Smooth muscle cell (in vitro differentiated cells): ENCODE measurements at regions not wholly inside any gene's neighbourhood (a gene's known extent, or its start where the extent isn't known, plus 50 kb on each side); places are given as distances from the start of the nearest gene placed in this dataset.
"Not testable (repeated sequence)": the region's sequence is repeated elsewhere in the genome, so short reads cannot be mapped to it uniquely, and the experiment has no call there.

Experiments
- DNase-seq: peaks from one replicate; lab custom pipeline; 2025; ENCODE audit not compliant: unreplicated experiment; lab: John Stamatoyannopoulos, UW
- H2AFZ ChIP-seq: fragments of 200-600 bp; sonication (generic); 2 replicates; pipeline ENCODE4 v1.6.0; 2016; ENCODE audit warnings: antibody characterized with exemption, low read depth, mild to moderate bottlenecking
- H3F3A ChIP-seq: fragments of 200-600 bp; sonication (generic); 2 replicates; pipeline ENCODE4 v1.6.0; 2017; ENCODE audit warnings: antibody characterized with exemption, low read depth
- H3K27ac ChIP-seq: fragments of 200-600 bp; sonication (generic); 2 replicates; pipeline ENCODE4 v1.5.1; 2016; ENCODE audit warnings: low read depth, mild to moderate bottlenecking
- H3K27me3 ChIP-seq: fragments of 200-600 bp; sonication (generic); 2 replicates; pipeline ENCODE4 v1.6.1; 2016; ENCODE audit warnings: low read depth, mild to moderate bottlenecking
- H3K36me3 ChIP-seq: fragments of 200-600 bp; sonication (generic); 2 replicates; pipeline ENCODE4 v1.5.1; 2016; ENCODE audit warnings: low read depth
- H3K4me1 ChIP-seq: fragments of 200-600 bp; sonication (generic); 2 replicates; pipeline ENCODE4 v1.5.1; 2016; ENCODE audit warnings: low read depth
- H3K4me2 ChIP-seq: fragments of 200-600 bp; sonication (generic); 2 replicates; pipeline ENCODE4 v1.6.0; 2016; ENCODE audit warnings: mild to moderate bottlenecking
- H3K4me3 ChIP-seq: fragments of 200-600 bp; sonication (generic); 2 replicates; pipeline ENCODE4 v1.5.1; 2016; ENCODE audit warnings: mild to moderate bottlenecking
- H3K79me2 ChIP-seq: fragments of 200-600 bp; sonication (generic); 2 replicates; pipeline ENCODE4 v1.6.0; 2016; ENCODE audit warnings: low read depth, mild to moderate bottlenecking
- H3K9ac ChIP-seq: fragments of 200-600 bp; sonication (generic); 2 replicates; pipeline ENCODE4 v1.6.0; 2016; ENCODE audit warnings: low read depth
- H3K9me3 ChIP-seq: fragments of 200-600 bp; sonication (generic); replicated peaks from 2 replicates; pipeline ENCODE4 v1.5.1; 2016; ENCODE audit warnings: low read depth
- H4K20me1 ChIP-seq: fragments of 200-600 bp; sonication (generic); 2 replicates; pipeline ENCODE4 v1.6.0; 2016; ENCODE audit warnings: low read depth
- CTCF ChIP-seq: fragments of 200-600 bp; sonication (generic); IDR thresholded peaks from 2 replicates; pipeline ENCODE4 v1.5.1; 2017; ENCODE audit warnings: borderline replicate concordance, mild to moderate bottlenecking, antibody characterized with exemption; ENCODE audit not compliant: insufficient read depth, poor library complexity, severe bottlenecking
- WGBS: methylation state at CpG from one replicate; pipeline ENCODE4 v1.1.7; 2016; ENCODE audit warnings: low lambda C conversion rate; 5-methylcytosine and 5-hydroxymethylcytosine counted together

DNA sequence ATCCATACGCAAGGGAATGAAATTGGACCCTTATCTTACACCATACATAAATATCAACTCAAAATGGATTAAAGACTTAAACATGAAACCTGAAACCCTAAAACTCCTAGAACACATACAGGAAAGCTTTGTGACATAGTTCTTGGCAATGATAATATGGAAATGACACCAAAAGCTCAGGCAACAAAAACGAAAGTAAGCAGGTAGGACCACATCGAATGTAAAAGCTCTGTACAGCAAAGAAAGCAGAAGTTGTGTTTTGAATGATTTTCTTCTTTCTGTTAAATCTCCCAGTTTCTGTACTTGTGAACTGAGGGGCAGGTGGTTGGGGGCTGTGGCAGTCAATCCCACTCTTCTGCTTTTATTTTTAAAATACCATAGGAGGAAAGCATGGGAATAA lies 368.4 kb upstream of the PODXL start:
- Histone ChIP-seq H4K20me1 (no peaks in the 10 kb centered on the region), H3K4me1 (no peaks in the 10 kb centered on the region), H2AFZ (no peak overlapping the region), H3K9me3 (no peaks in the 10 kb centered on the region), H3F3A (no peaks in the 10 kb centered on the region), H3K4me2 (no peak overlapping the region), H3K27ac (no peak overlapping the region), H3K9ac (no peak overlapping the region), H3K79me2 (no peaks in the 10 kb centered on the region), H3K4me3 (no peak overlapping the region), H3K36me3 (no peaks in the 10 kb centered on the region), H3K27me3 (peaks cover 19% of the 10 kb centered on the region)
- no peak for TF ChIP-seq CTCF
- no peak for DNase-seq
- WGBS = 82% methylated on average over 3 of the region's 3 CpGs

DNA sequence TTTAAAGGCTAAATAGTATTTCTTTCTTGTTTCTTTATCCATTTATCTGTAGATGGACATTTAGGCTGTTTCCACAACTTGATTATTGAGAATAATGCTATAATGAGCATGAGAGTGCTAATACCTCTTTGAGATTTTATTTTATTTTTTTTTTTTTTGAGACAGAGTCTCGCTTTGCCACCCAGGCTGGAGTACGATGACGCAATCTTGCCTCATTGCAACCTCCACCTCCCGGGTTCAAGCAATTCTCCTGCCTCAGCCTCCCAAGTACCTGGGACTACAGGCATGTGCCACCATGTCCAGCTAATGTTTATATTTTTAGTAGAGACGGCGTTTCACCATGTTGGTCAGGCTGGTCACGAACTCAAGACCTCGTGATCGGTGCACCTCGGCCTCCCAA lies 366.5 kb upstream of the PODXL start:
- DNase-seq, H3K4me2 ChIP-seq, H2AFZ ChIP-seq, H3K36me3 ChIP-seq, H3K27ac ChIP-seq, H4K20me1 ChIP-seq, H3K9me3 ChIP-seq, H3K4me1 ChIP-seq, H3K79me2 ChIP-seq, H3K9ac ChIP-seq, H3F3A ChIP-seq, H3K4me3 ChIP-seq: not testable (repeated sequence)
- H3K27me3 ChIP-seq = peaks cover 19% of the 10 kb centered on the region
- 97% methylated on average over 10 of the region's 10 CpGs for WGBS

GRCh38 chr7:131921016-131921415 lies 364.6 kb upstream of the PODXL start:
- Histone ChIP-seq H3K4me1 (no peaks in the 10 kb centered on the region), H3F3A (no peaks in the 10 kb centered on the region), H3K79me2 (no peaks in the 10 kb centered on the region), H3K4me2 (no peak overlapping the region), H3K9ac (no peak overlapping the region), H3K4me3 (no peak overlapping the region), H3K9me3 (no peaks in the 10 kb centered on the region), H2AFZ (no peak overlapping the region), H3K36me3 (no peaks in the 10 kb centered on the region), H4K20me1 (no peaks in the 10 kb centered on the region), H3K27me3 (peaks cover 10% of the 10 kb centered on the region), H3K27ac (no peak overlapping the region)
- TF ChIP-seq CTCF = no peak
- WGBS = 14% methylated on average over 1 of the region's 1 CpG
- no peak for DNase-seq

- no peak overlapping the region for H3K9ac ChIP-seq
- H3K4me3 ChIP-seq = no peak overlapping the region
- no peaks in the 10 kb centered on the region for H4K20me1 ChIP-seq
- H3F3A ChIP-seq = no peaks in the 10 kb centered on the region
- TF ChIP-seq CTCF = no peak
- H3K79me2 ChIP-seq = no peaks in the 10 kb centered on the region
- H3K4me2 ChIP-seq = no peak overlapping the region
- H3K36me3 ChIP-seq = no peaks in the 10 kb centered on the region
- DNase-seq = no peak
- WGBS = 81% methylated on average over 7 of the region's 7 CpGs
- no peaks in the 10 kb centered on the region for H3K9me3 ChIP-seq
- no peak overlapping the region for H2AFZ ChIP-seq
- no peak overlapping the region for H3K27ac ChIP-seq
- no peaks in the 10 kb centered on the region for H3K4me1 ChIP-seq
- peaks cover under 1% of the 10 kb centered on the region for H3K27me3 ChIP-seq
These were observed 363.7 kb upstream of the PODXL start for GRCh38 chr7:131919920-131920709.
